HepG2 (cell line): ENCODE measurements at regions not wholly inside any gene's neighbourhood (a gene's known extent, or its start where the extent isn't known, plus 50 kb on each side); places are given as distances from the start of the nearest gene placed in this dataset.
A peak's percentile ranks its signal among the peaks of the same experiment; 100 is the strongest.

ENCODE experiments used
- AGO2 ChIP-seq: fragments of 200-400 bp; formaldehyde crosslinking; optimal IDR thresholded peaks from 2 replicates; pipeline ENCODE3; 2017; ENCODE audit warnings: mild to moderate bottlenecking, low read depth, low read length, moderate library complexity
- ARNT2 ChIP-seq: sonication (generic); formaldehyde crosslinking; IDR thresholded peaks from 2 replicates; pipeline ENCODE4 v1.8.0; 2022; ENCODE audit warnings: mild to moderate bottlenecking, low read depth, missing genetic modification reagents, moderate library complexity
- CBX2 ChIP-seq, 2 experiments: fragments of 200-600 bp in 1 of 2; sonication (generic); formaldehyde crosslinking in 1 of 2; IDR thresholded peaks; 2 replicates each; pipeline versions ENCODE4 v1.7.0 to v1.8.1; 2018 to 2022; ENCODE audit warnings: low read depth in 2 of 2, low read length in 1 of 2, mild to moderate bottlenecking in 1 of 2, missing genetic modification reagents in 1 of 2
- CREM ChIP-seq, 2 experiments: sonication (generic) in 1 of 2; formaldehyde crosslinking in 1 of 2; IDR thresholded peaks; 2 replicates each; pipeline versions ENCODE4 v1.4.0 to v1.6.1; 2016 to 2020; ENCODE audit warnings: antibody characterized with exemption in 1 of 2, mild to moderate bottlenecking in 1 of 2, missing genetic modification reagents in 1 of 2
- FOSL2 ChIP-seq: sonication (generic); formaldehyde crosslinking; IDR thresholded peaks from 2 replicates; pipeline ENCODE4 v1.4.0; 2020; ENCODE audit warnings: missing genetic modification reagents
- HNRNPH1 ChIP-seq: fragments of 200-400 bp; formaldehyde crosslinking; optimal IDR thresholded peaks from 2 replicates; pipeline ENCODE3; 2017; ENCODE audit warnings: mild to moderate bottlenecking, low read depth, low read length
- KDM2A ChIP-seq: sonication (generic); formaldehyde crosslinking; IDR thresholded peaks from 2 replicates; pipeline ENCODE4 v1.4.0; 2020; ENCODE audit warnings: low read depth, missing genetic modification reagents, borderline replicate concordance
- KDM5A ChIP-seq: fragments of 200-600 bp; sonication (generic); IDR thresholded peaks from 2 replicates; pipeline ENCODE4 v1.7.0; 2018; ENCODE audit warnings: antibody characterized with exemption, mild to moderate bottlenecking, low read length, borderline replicate concordance
- MXD3 ChIP-seq: IDR thresholded peaks from 2 replicates; pipeline ENCODE4 v1.6.1; 2016; ENCODE audit warnings: mild to moderate bottlenecking, missing biosample characterization, missing genetic modification reagents
- MZF1 ChIP-seq: sonication (generic); formaldehyde crosslinking; IDR thresholded peaks from 2 replicates; pipeline ENCODE4 v1.8.1; 2023; ENCODE audit warnings: mild to moderate bottlenecking, missing genetic modification reagents, borderline replicate concordance
- NFE2L1 ChIP-seq: sonication (generic); formaldehyde crosslinking; IDR thresholded peaks from 2 replicates; pipeline ENCODE4 v1.4.0; 2020; ENCODE audit warnings: missing genetic modification reagents, mild to moderate bottlenecking, borderline replicate concordance
- NFIC ChIP-seq: IDR thresholded peaks from 2 replicates; pipeline ENCODE4 v1.6.1; 2012; ENCODE audit warnings: mild to moderate bottlenecking, low read length, inconsistent platforms
- NFRKB ChIP-seq: fragments of 450-650 bp; IDR thresholded peaks from 2 replicates; pipeline ENCODE4 v1.6.1; 2017
- PBX2 ChIP-seq: IDR thresholded peaks from 2 replicates; pipeline ENCODE4 v1.6.1; 2016; ENCODE audit warnings: control low read depth
- POLR2AphosphoS5 ChIP-seq: IDR thresholded peaks from 2 replicates; pipeline ENCODE4 v1.6.1; 2012; ENCODE audit warnings: low read depth, low read length
- RBM39 ChIP-seq: fragments of 200-400 bp; formaldehyde crosslinking; IDR thresholded peaks from one replicate; pipeline ENCODE4 v1.6.1; 2018; ENCODE audit warnings: antibody characterized with exemption, mild to moderate bottlenecking, low read depth, low read length; ENCODE audit not compliant: poor library complexity, severe bottlenecking
- ZBTB49 ChIP-seq: sonication (generic); formaldehyde crosslinking; IDR thresholded peaks from 2 replicates; pipeline ENCODE4 v1.4.0; 2020; ENCODE audit warnings: missing genetic modification reagents, borderline replicate concordance
- ZC3H4 ChIP-seq: sonication (generic); formaldehyde crosslinking; IDR thresholded peaks from 2 replicates; pipeline ENCODE4 v1.4.0; 2020; ENCODE audit warnings: missing genetic modification reagents, borderline replicate concordance
- ZFP1 ChIP-seq: IDR thresholded peaks from 2 replicates; pipeline ENCODE4 v1.6.1; 2016
- ZKSCAN8 ChIP-seq: IDR thresholded peaks from 2 replicates; pipeline ENCODE4 v1.6.1; 2016; ENCODE audit warnings: borderline replicate concordance, missing genetic modification reagents, missing compliant biosample characterization
- ZNF12 ChIP-seq: sonication (generic); formaldehyde crosslinking; IDR thresholded peaks from 2 replicates; pipeline ENCODE4 v1.5.0; 2020; ENCODE audit warnings: missing genetic modification reagents
- ZNF24 ChIP-seq: fragments of 450-650 bp; IDR thresholded peaks from 2 replicates; pipeline ENCODE4 v1.6.1; 2017; ENCODE audit warnings: antibody characterized with exemption, mild to moderate bottlenecking
- ZNF7 ChIP-seq: IDR thresholded peaks from 2 replicates; pipeline ENCODE4 v1.6.1; 2016; ENCODE audit warnings: missing biosample characterization, missing genetic modification reagents
- ZNF737 ChIP-seq: sonication (generic); formaldehyde crosslinking; IDR thresholded peaks from 2 replicates; pipeline ENCODE4 v1.5.0; 2020; ENCODE audit warnings: missing genetic modification reagents, mild to moderate bottlenecking, borderline replicate concordance
- TF ChIP-seq, protein P1 (sequence below): sonication (generic); formaldehyde crosslinking; IDR thresholded peaks from 2 replicates; pipeline ENCODE4 v1.4.0; 2020; ENCODE audit warnings: missing genetic modification reagents
- TF ChIP-seq, protein P2 (sequence below): sonication (generic); formaldehyde crosslinking; IDR thresholded peaks from 2 replicates; pipeline ENCODE4 v1.8.0; 2022; ENCODE audit warnings: missing genetic modification reagents, mild to moderate bottlenecking, borderline replicate concordance

DNA sequence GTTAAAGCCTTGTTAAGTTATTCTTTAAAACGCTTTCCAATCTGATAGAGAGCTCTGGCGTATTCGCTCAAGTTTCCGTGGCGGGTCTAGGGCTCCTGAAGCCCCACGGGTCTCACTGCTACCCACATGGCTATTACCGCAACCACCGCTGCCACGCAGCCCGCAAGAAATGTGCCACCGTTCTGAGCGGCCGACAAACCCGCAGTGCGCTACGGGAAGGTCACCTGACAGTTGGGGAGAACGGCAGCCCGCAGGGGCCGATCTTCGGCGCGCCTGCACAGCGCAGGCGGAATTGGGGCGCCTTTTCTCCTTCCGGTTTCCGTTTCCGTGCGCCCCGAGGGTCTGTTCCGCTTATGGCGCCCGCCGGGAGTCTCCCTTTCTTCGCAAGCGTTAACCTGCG is 76.6 kb upstream of the SNRPN start (continued):
- TF ChIP-seq ZBTB49 (CRISPR knock-in tag) (no peak), ZNF12 (CRISPR knock-in tag) (no peak), NFRKB (no peak), ZC3H4 (no peak), POLR2AphosphoS5 (peak; percentile 78), RBM39 (no peak), MXD3 (CRISPR knock-in tag) (0 out of 2 replicates have a peak, but pooled peaks have one; percentile 34), KDM2A (CRISPR knock-in tag) (peak; percentile 82; the same call in 1 of the 2 replicates), ZFP1 (CRISPR knock-in tag) (no peak), CREM (IDR thresholded peaks at IDR 0.05) (0 out of 2 replicates have a peak, but pooled peaks have one; percentile 24), CREM (CRISPR knock-in tag; IDR thresholded peaks at IDR 0.05) (no peak), ARNT2 (CRISPR knock-in tag) (no peak; the same call in 1 of the 2 replicates), AGO2 (no peak), ZNF24 (no peak), MZF1 (no peak), HNRNPH1 (no peak), KDM5A (no peak), ZKSCAN8 (CRISPR knock-in tag) (no peak), NFE2L1 (CRISPR knock-in tag) (no peak), CBX2 (IDR thresholded peaks at IDR 0.05; ENCODE audit: low read depth, low read length) (no peak), CBX2 (CRISPR knock-in tag; IDR thresholded peaks at IDR 0.05; ENCODE audit: low read depth) (no peak), ZNF7 (no peak), NFIC (no peak), ZNF737 (CRISPR knock-in tag) (no peak), PBX2 (CRISPR knock-in tag) (no peak), FOSL2 (CRISPR knock-in tag) (peak; percentile 39; the same call in 1 of the 2 replicates)
- TF ChIP-seq, protein P1, sequence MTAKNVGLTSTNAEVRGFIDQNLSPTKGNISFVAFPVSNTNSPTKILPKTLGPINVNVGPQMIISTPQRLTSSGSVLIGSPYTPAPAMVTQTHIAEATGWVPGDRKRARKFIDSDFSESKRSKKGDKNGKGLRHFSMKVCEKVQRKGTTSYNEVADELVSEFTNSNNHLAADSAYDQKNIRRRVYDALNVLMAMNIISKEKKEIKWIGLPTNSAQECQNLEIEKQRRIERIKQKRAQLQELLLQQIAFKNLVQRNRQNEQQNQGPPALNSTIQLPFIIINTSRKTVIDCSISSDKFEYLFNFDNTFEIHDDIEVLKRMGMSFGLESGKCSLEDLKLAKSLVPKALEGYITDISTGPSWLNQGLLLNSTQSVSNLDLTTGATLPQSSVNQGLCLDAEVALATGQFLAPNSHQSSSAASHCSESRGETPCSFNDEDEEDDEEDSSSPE (CRISPR knock-in tag) = peak; percentile 83
- TF ChIP-seq, protein P2, sequence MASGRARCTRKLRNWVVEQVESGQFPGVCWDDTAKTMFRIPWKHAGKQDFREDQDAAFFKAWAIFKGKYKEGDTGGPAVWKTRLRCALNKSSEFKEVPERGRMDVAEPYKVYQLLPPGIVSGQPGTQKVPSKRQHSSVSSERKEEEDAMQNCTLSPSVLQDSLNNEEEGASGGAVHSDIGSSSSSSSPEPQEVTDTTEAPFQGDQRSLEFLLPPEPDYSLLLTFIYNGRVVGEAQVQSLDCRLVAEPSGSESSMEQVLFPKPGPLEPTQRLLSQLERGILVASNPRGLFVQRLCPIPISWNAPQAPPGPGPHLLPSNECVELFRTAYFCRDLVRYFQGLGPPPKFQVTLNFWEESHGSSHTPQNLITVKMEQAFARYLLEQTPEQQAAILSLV = no peak
